ENCODE measurements at regions not wholly inside any gene's neighbourhood (a gene's known extent, or its start where the extent isn't known, plus 50 kb on each side); places are given as distances from the start of the nearest gene placed in this dataset.

DNA sequence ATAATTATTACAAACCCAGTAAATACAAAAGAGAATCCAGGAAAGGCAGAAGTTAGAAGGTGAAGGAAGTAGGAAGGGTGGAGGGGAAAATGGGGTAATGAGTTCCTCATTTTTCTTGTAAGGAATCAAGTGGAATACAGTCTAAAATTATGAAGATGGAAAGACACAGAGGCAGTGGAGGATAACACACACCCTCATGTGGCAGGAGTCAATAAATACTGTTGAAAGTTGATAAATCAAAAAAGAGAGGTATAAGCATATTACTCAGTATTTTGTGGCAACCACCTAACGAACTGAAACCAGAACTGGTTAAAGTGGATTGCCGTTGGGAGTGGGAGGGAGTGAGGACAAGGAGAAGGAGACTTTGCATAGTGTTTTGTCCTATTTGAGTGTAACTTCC is 78.6 kb upstream of the SLC44A3 start:
- POLR2A ChIA-PET: no interaction called here
- no peak overlapping the region for H3K27ac ChIP-seq (ENCODE audit: extremely low read depth, low read depth, low read length)
- H3K4me1 ChIP-seq (ENCODE audit: control insufficient read depth, insufficient read depth, low read length): 0 out of 2 replicates have a peak, but pooled peaks cover 11% of the 10 kb centered on the region
- H3K36me3 ChIP-seq (ENCODE audit: control insufficient read depth in 2 of 2, insufficient read depth in 1 of 2, low read length in 2 of 2): no peaks in the 10 kb centered on the region
- CTCF ChIA-PET: no interaction called here
- H3K9me3 ChIP-seq (ENCODE audit: control insufficient read depth, insufficient read depth, low read depth, low read length): no peaks in the 10 kb centered on the region
- H3K4me3 ChIP-seq (ENCODE audit: low read depth, low read length): no peak overlapping the region
- TF ChIP-seq, protein P1, sequence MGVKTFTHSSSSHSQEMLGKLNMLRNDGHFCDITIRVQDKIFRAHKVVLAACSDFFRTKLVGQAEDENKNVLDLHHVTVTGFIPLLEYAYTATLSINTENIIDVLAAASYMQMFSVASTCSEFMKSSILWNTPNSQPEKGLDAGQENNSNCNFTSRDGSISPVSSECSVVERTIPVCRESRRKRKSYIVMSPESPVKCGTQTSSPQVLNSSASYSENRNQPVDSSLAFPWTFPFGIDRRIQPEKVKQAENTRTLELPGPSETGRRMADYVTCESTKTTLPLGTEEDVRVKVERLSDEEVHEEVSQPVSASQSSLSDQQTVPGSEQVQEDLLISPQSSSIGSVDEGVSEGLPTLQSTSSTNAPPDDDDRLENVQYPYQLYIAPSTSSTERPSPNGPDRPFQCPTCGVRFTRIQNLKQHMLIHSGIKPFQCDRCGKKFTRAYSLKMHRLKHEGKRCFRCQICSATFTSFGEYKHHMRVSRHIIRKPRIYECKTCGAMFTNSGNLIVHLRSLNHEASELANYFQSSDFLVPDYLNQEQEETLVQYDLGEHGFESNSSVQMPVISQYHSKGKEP (tag by site-specific recombination; IDR thresholded peaks at IDR 0.05): no peak
- TF ChIP-seq PRDM1 (tag by site-specific recombination; IDR thresholded peaks at IDR 0.05) (no peak), ZNF585B (tag by site-specific recombination; IDR thresholded peaks at IDR 0.05) (no peak), SP7 (tag by site-specific recombination; IDR thresholded peaks at IDR 0.05) (no peak), ZNF548 (tag by site-specific recombination; IDR thresholded peaks at IDR 0.05) (no peak), ZFP69B (tag by site-specific recombination; IDR thresholded peaks at IDR 0.05) (no peak), ZNF433 (tag by site-specific recombination; IDR thresholded peaks at IDR 0.05; ENCODE audit: low read depth) (no peak)

DNA sequence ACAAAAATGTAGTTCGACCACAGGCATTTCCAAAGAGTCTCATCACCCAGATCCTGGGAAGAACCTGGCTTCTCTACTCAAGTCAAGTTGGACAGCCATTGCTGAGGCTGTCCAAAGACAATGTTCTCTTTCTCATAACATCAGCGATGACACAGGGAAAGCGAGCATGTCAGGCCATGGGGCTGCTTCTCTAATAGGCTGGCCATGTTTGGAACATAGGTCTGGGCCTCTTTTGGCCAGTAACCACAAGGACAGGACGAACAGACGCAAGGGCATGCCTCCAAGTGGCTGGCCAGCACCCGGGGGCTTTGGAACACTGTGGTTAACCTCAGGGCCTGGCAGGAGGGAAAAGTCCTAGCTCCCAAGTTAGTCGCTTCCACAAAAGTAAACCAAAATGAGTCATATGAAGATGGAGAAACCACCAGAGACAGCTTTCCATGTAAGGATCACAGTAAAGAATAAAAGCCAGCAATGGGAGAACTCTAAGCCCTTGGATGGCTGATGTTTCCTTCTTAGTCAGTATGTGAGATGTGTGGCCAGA is 80.6 kb upstream of the SLC44A3 start:
- CTCF ChIA-PET: interaction anchor here (0.7 to 1.1 kb wide), 3 partner anchors 114 to 223 kb away, joined by 3 to 5 read pairs (median 4); no protein-coding TSS in a partner anchor
- no peak overlapping the region for H3K4me3 ChIP-seq (ENCODE audit: low read depth, low read length)
- POLR2A ChIA-PET: no interaction called here
- H3K36me3 ChIP-seq (ENCODE audit: control insufficient read depth in 2 of 2, insufficient read depth in 1 of 2, low read length in 2 of 2): no peaks in the 10 kb centered on the region
- H3K27ac ChIP-seq (ENCODE audit: extremely low read depth, low read depth, low read length): no peak overlapping the region
- peaks cover 20% of the 10 kb centered on the region for H3K4me1 ChIP-seq (ENCODE audit: control insufficient read depth, insufficient read depth, low read length)
- no peaks in the 10 kb centered on the region for H3K9me3 ChIP-seq (ENCODE audit: control insufficient read depth, insufficient read depth, low read depth, low read length)
- TF ChIP-seq, protein P2, sequence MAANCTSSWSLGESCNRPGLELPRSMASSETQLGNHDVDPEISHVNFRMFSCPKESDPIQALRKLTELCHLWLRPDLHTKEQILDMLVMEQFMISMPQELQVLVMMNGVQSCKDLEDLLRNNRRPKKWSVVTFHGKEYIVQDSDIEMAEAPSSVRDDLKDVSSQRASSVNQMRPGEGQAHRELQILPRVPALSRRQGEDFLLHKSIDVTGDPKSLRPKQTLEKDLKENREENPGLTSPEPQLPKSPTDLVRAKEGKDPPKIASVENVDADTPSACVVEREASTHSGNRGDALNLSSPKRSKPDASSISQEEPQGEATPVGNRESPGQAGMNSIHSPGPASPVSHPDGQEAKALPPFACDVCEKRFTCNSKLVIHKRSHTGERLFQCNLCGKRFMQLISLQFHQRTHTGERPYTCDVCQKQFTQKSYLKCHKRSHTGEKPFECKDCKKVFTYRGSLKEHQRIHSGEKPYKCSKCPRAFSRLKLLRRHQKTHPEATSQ (tag by site-specific recombination; IDR thresholded peaks at IDR 0.05): no peak
- TF ChIP-seq KLF7 (tag by site-specific recombination; IDR thresholded peaks at IDR 0.05; ENCODE audit: borderline replicate concordance) (no peak), ZNF707 (tag by site-specific recombination; IDR thresholded peaks at IDR 0.05) (no peak), ZNF843 (tag by site-specific recombination; IDR thresholded peaks at IDR 0.05) (no peak), ZSCAN30 (tag by site-specific recombination; IDR thresholded peaks at IDR 0.05) (no peak), HOXA7 (CRISPR knock-in tag; IDR thresholded peaks at IDR 0.05; ENCODE audit: borderline replicate concordance) (no peak)

DNA sequence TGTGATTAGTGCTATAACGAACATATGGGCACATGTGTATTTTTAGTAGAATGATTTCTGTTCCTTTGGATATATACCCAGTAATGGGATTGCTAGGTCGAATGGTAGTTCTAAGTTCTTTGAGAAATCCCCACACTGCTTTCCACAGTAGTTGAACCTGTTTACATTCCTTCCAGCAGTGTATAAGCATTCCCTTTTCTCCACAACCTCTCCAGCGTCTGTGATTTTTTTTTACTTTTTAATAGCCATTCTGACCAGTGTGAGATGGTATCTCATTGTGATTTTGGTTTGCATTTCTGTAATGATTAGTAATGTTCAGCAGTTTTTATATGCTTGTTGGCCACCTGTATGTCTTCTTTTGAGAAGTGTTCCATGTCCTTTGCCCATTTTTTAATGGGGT is 81.8 kb upstream of the SLC44A3 start:
- POLR2A ChIA-PET: no interaction called here

DNA sequence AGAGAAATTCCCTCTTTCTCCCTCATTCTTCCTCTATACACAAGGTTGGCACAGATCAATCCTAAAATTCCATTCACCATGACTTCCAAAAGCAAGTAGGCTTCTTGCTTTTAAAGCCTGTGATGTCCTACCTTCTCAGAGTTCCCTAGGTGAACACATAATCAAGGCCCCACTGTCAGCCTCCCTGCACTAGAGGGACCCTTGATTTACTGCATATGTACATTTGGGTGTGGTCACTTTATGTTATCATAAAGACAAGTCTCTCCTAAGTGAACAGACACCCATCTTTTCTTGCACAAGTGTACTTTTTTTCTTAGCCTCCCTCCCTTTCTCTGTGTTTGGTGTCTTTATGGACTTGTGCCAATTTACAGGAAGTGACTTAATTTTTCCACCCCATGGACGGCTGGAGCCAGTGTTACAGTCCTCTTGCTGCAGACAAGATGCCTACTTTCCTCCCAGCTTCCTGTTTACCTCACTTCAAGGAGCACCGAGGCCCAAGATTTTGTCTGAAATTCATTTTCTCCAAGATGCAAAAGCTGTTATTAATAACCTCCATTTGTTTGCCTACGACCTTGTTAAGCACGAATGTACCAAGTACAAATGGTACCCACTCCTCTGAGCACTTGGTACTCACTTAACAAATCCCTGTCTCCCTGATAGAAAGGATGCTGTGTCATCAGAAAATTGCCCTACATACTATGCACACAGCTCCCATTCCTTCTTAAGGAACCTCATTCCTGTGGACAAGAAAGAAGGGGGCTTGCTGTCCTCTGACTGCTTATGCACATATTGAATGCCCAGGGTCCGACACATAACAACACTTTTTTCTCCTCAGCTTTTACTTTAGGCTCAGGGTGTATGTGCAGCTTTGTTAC is 82.8 kb upstream of the SLC44A3 start:
- ChIA-PET POLR2A (no interaction called here), CTCF (interaction anchor here (0.6 to 0.9 kb wide), 3 partner anchors 221 to 1805 kb away, joined by 3 read pairs; no protein-coding TSS in a partner anchor)
- Histone ChIP-seq H3K9me3 (ENCODE audit: control insufficient read depth, insufficient read depth, low read depth, low read length) (no peaks in the 10 kb centered on the region), H3K27ac (ENCODE audit: extremely low read depth, low read depth, low read length) (0 out of 2 replicates have a peak overlapping the region, but pooled peaks have one; percentile 0), H3K36me3 (ENCODE audit: control insufficient read depth in 2 of 2, insufficient read depth in 1 of 2, low read length in 2 of 2) (no peaks in the 10 kb centered on the region), H3K4me3 (ENCODE audit: low read depth, low read length) (no peak overlapping the region), H3K4me1 (ENCODE audit: control insufficient read depth, insufficient read depth, low read length) (peaks cover 20% of the 10 kb centered on the region)
- TF ChIP-seq, protein P3, sequence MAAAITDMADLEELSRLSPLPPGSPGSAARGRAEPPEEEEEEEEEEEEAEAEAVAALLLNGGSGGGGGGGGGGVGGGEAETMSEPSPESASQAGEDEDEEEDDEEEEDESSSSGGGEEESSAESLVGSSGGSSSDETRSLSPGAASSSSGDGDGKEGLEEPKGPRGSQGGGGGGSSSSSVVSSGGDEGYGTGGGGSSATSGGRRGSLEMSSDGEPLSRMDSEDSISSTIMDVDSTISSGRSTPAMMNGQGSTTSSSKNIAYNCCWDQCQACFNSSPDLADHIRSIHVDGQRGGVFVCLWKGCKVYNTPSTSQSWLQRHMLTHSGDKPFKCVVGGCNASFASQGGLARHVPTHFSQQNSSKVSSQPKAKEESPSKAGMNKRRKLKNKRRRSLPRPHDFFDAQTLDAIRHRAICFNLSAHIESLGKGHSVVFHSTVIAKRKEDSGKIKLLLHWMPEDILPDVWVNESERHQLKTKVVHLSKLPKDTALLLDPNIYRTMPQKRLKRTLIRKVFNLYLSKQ (tag by site-specific recombination; IDR thresholded peaks at IDR 0.05; ENCODE audit: borderline replicate concordance): no peak
- TF ChIP-seq, protein P4, sequence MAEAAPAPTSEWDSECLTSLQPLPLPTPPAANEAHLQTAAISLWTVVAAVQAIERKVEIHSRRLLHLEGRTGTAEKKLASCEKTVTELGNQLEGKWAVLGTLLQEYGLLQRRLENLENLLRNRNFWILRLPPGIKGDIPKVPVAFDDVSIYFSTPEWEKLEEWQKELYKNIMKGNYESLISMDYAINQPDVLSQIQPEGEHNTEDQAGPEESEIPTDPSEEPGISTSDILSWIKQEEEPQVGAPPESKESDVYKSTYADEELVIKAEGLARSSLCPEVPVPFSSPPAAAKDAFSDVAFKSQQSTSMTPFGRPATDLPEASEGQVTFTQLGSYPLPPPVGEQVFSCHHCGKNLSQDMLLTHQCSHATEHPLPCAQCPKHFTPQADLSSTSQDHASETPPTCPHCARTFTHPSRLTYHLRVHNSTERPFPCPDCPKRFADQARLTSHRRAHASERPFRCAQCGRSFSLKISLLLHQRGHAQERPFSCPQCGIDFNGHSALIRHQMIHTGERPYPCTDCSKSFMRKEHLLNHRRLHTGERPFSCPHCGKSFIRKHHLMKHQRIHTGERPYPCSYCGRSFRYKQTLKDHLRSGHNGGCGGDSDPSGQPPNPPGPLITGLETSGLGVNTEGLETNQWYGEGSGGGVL (tag by site-specific recombination; IDR thresholded peaks at IDR 0.05): peak; percentile 20; the same call in 1 of the 2 replicates
- TF ChIP-seq ZNF629 (tag by site-specific recombination; IDR thresholded peaks at IDR 0.05) (0 out of 2 replicates have a peak, but pooled peaks have one; percentile 19), FEZF1 (tag by site-specific recombination; IDR thresholded peaks at IDR 0.05) (no peak)

More for the DNA sequence above, 81.8 kb upstream of the SLC44A3 start:
- CTCF ChIA-PET: interaction anchor here (0.6 kb wide), 1 partner anchor 275 kb away, joined by 3 read pairs; no protein-coding TSS in a partner anchor
- no peak overlapping the region for H3K4me3 ChIP-seq (ENCODE audit: low read depth, low read length)
- no peaks in the 10 kb centered on the region for H3K9me3 ChIP-seq (ENCODE audit: control insufficient read depth, insufficient read depth, low read depth, low read length)
- TF ChIP-seq ZNF302 (tag by site-specific recombination; IDR thresholded peaks at IDR 0.05; ENCODE audit: low read depth): no peak
- no peak for TF ChIP-seq GLIS1 (tag by site-specific recombination; IDR thresholded peaks at IDR 0.05)
- H3K4me1 ChIP-seq (ENCODE audit: control insufficient read depth, insufficient read depth, low read length): peaks cover 20% of the 10 kb centered on the region
- no peak overlapping the region for H3K27ac ChIP-seq (ENCODE audit: extremely low read depth, low read depth, low read length)
- H3K36me3 ChIP-seq (ENCODE audit: control insufficient read depth in 2 of 2, insufficient read depth in 1 of 2, low read length in 2 of 2): no peaks in the 10 kb centered on the region
